HUES48 (cell line): ENCODE measurements at regions not wholly inside any gene's neighbourhood (a gene's known extent, or its start where the extent isn't known, plus 50 kb on each side); places are given as distances from the start of the nearest gene placed in this dataset.

Source experiments
- H3K27ac ChIP-seq: one replicate; pipeline ENCODE4 v1.7.0; 2013; ENCODE audit warnings: low read depth, low read length, inconsistent platforms
- H3K27me3 ChIP-seq: 2 replicates; pipeline ENCODE4 v1.6.1; 2013; ENCODE audit warnings: mild to moderate bottlenecking, low read length; ENCODE audit not compliant: control insufficient read depth, insufficient read depth
- H3K36me3 ChIP-seq: 2 replicates; pipeline ENCODE4 v1.6.1; 2013; ENCODE audit warnings: low read length; ENCODE audit not compliant: control insufficient read depth, insufficient read depth
- H3K4me1 ChIP-seq: 2 replicates; pipeline ENCODE4 v1.6.1; 2013; ENCODE audit warnings: mild to moderate bottlenecking, low read length; ENCODE audit not compliant: control insufficient read depth, insufficient read depth
- H3K4me3 ChIP-seq: 2 replicates; pipeline ENCODE4 v1.5.1; 2013; ENCODE audit warnings: mild to moderate bottlenecking, low read depth, low read length
- H3K9ac ChIP-seq: 2 replicates; pipeline ENCODE4 v1.6.1; 2013; ENCODE audit warnings: mild to moderate bottlenecking, low read depth, low read length, moderate library complexity
- H3K9me3 ChIP-seq: 2 replicates; pipeline ENCODE4 v1.6.1; 2013; ENCODE audit warnings: low read length; ENCODE audit not compliant: control insufficient read depth, insufficient read depth

DNA sequence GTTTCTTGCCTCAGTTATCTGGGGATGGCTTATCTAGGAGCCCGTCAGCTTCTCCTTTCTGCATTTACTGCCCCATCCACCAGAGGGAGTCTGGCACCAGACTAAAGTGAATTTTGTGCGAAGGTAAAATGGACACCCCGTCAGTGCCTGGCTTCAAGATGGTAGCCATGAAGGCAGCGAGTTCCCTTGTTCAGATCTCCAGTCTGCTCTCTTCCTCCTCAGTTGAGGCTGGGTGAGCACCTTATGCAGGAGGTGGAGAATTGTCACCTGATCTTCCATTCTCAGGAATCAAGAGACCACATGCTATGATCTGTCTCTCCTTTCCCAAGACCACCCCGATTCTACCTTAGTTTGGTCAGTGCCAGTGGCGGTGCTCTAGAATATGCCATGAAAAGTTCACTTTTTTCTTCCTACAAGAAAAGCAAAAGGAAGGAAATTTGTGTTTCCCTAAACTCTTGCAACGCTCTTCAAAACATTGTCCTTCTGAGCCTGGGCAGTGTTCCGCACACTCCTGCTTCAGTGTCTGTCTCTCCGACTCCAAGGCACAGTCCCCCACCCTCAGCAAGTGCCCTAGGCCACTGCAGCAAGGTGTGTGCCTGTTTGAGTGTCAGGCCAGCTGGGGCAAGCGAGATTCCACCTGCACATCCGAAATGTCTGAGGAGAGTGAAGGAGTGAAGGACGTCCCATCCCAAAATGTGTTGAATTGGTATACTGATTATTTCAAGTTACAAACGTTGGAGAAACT, 168.6 kb downstream of the SS18 start:
- no peaks in the 10 kb centered on the region for H3K4me1 ChIP-seq
- H3K9ac ChIP-seq: no peak overlapping the region
- H3K36me3 ChIP-seq: no peaks in the 10 kb centered on the region
- H3K27me3 ChIP-seq: no peaks in the 10 kb centered on the region
- H3K27ac ChIP-seq: no peak overlapping the region
- 0 out of 2 replicates have a peak, but pooled peaks cover 6% of the 10 kb centered on the region for H3K9me3 ChIP-seq
- no peak overlapping the region for H3K4me3 ChIP-seq

- Histone ChIP-seq H3K9me3 (no peaks in the 10 kb centered on the region), H3K4me1 (no peaks in the 10 kb centered on the region), H3K27ac (no peak overlapping the region), H3K4me3 (no peak overlapping the region), H3K27me3 (no peaks in the 10 kb centered on the region), H3K9ac (no peak overlapping the region), H3K36me3 (no peaks in the 10 kb centered on the region)
These were observed 174.5 kb downstream of the SS18 start for GRCh38 chr18:25915907-25916306.

DNA sequence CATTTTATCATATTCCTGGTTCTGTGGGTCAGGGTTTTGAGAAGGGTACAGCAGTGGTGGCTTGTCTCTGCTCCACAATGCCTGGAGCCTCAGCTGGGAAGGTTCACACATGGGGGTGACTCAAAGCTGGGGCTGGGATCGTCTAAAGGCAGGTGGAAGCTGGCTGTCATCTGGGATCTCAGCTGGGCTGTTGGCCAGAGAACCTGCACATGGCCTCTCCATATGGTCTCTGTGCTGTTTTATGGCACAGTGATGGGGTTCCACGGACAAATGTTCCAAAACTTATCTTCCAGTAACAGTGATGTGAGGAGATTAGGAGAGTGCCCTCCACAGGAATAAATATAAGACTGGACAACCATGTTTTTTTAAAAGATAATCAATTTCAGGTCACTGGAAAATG, 191.4 kb downstream of the SS18 start:
- no peaks in the 10 kb centered on the region for H3K36me3 ChIP-seq
- no peak overlapping the region for H3K4me3 ChIP-seq
- no peaks in the 10 kb centered on the region for H3K27me3 ChIP-seq
- no peaks in the 10 kb centered on the region for H3K9me3 ChIP-seq
- no peak overlapping the region for H3K27ac ChIP-seq
- H3K4me1 ChIP-seq: no peaks in the 10 kb centered on the region
- H3K9ac ChIP-seq: no peak overlapping the region

- Histone ChIP-seq H3K9me3 (no peaks in the 10 kb centered on the region), H3K4me3 (no peak overlapping the region), H3K36me3 (no peaks in the 10 kb centered on the region), H3K27ac (no peak overlapping the region), H3K9ac (no peak overlapping the region), H3K4me1 (no peaks in the 10 kb centered on the region), H3K27me3 (no peaks in the 10 kb centered on the region)
These were observed 193.5 kb downstream of the SS18 start for GRCh38 chr18:25896956-25897355.

GRCh38 chr18:25896178-25896780, 194.1 kb downstream of the SS18 start:
- Histone ChIP-seq H3K27ac (no peak overlapping the region), H3K9ac (no peak overlapping the region), H3K36me3 (no peaks in the 10 kb centered on the region), H3K9me3 (no peaks in the 10 kb centered on the region), H3K4me3 (no peak overlapping the region), H3K27me3 (no peaks in the 10 kb centered on the region), H3K4me1 (no peaks in the 10 kb centered on the region)

- H3K4me1 ChIP-seq: no peaks in the 10 kb centered on the region
- no peak overlapping the region for H3K4me3 ChIP-seq
- H3K9me3 ChIP-seq: no peaks in the 10 kb centered on the region
- H3K27ac ChIP-seq: no peak overlapping the region
- no peaks in the 10 kb centered on the region for H3K27me3 ChIP-seq
- no peak overlapping the region for H3K9ac ChIP-seq
- no peaks in the 10 kb centered on the region for H3K36me3 ChIP-seq
These were observed 194.9 kb downstream of the SS18 start for GRCh38 chr18:25895518-25895917.

- Histone ChIP-seq H3K36me3 (no peaks in the 10 kb centered on the region), H3K4me1 (peaks cover 11% of the 10 kb centered on the region), H3K9ac (no peak overlapping the region), H3K27ac (no peak overlapping the region), H3K27me3 (no peaks in the 10 kb centered on the region), H3K9me3 (no peaks in the 10 kb centered on the region), H3K4me3 (no peak overlapping the region)
These were observed 204.1 kb downstream of the SS18 start for GRCh38 chr18:25886283-25886682.

DNA sequence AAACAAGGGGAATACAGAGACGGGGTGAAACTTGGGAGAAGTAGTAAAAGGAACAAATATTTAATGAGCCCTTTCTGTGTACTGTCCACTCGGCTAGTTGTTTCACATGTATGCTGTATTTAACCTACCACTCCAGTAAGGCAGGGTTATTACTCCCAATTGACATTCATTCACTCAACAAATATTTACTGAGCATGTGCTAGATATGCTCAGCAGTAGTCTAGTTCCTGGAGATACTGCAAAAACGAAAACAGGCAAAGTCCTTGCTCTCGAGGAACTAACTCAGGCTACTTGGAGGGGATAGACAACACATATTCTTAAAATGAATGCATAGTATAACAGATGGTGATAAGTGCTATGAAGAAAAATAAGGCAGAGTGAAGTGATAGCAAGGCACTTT, 207.3 kb downstream of the SS18 start:
- Histone ChIP-seq H3K4me1 (peaks cover 11% of the 10 kb centered on the region), H3K36me3 (no peaks in the 10 kb centered on the region), H3K27ac (no peak overlapping the region), H3K9ac (no peak overlapping the region), H3K4me3 (no peak overlapping the region), H3K9me3 (no peaks in the 10 kb centered on the region), H3K27me3 (no peaks in the 10 kb centered on the region)

- Histone ChIP-seq H3K9ac (no peak overlapping the region), H3K4me3 (no peak overlapping the region)
These were observed 209.3 kb downstream of the SS18 start for GRCh38 chr18:25881149-25881548.

GRCh38 chr18:25880441-25880840, 210.0 kb downstream of the SS18 start:
- peaks cover 11% of the 10 kb centered on the region for H3K4me1 ChIP-seq
- no peaks in the 10 kb centered on the region for H3K9me3 ChIP-seq
- no peak overlapping the region for H3K4me3 ChIP-seq
- no peak overlapping the region for H3K27ac ChIP-seq
- H3K9ac ChIP-seq: no peak overlapping the region
- no peaks in the 10 kb centered on the region for H3K36me3 ChIP-seq
- H3K27me3 ChIP-seq: no peaks in the 10 kb centered on the region

More at GRCh38 chr18:25881149-25881548, 209.3 kb downstream of the SS18 start:
- Histone ChIP-seq H3K4me1 (peaks cover 11% of the 10 kb centered on the region), H3K27me3 (no peaks in the 10 kb centered on the region), H3K36me3 (no peaks in the 10 kb centered on the region), H3K27ac (no peak overlapping the region), H3K9me3 (no peaks in the 10 kb centered on the region)

DNA sequence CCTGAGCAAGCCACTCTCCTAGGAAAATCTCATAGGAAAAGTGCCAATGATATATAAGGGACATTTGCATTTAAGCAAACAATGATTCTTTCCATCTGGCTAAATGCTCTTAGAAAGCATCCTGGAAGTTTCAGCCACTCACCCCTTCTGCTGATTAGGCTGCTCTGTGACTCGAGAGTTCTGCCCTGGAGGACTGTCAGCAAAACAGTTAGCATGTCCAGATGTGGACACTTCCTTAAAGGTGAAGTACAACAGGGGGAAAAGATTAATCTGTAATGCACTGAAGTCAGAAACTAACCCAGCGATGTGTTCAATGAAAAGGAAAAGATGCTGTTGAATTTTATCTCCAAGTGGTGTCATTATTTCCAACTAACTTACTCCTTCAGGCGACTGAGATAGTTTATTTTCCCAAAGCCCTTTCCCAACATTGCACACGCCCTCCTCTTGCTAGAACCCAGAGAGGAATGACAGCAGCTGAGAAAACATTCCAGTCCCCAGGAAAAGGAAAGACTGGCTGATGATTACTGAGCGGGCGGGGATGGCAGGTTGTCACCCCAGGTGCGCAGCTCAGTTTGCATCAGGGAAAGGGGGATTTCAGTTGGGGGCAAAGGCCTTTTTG, 214.0 kb downstream of the SS18 start:
- Histone ChIP-seq H3K36me3 (no peaks in the 10 kb centered on the region), H3K9ac (no peak overlapping the region), H3K4me3 (no peak overlapping the region), H3K9me3 (no peaks in the 10 kb centered on the region), H3K27me3 (no peaks in the 10 kb centered on the region), H3K27ac (no peak overlapping the region), H3K4me1 (no peaks in the 10 kb centered on the region)
